HEK293 (cell line): ENCODE measurements at regions not wholly inside any gene's neighbourhood (a gene's known extent, or its start where the extent isn't known, plus 50 kb on each side); places are given as distances from the start of the nearest gene placed in this dataset.

Source experiments
- CTCF ChIA-PET: fragments of 350-600 bp; formaldehyde crosslinking; extraction: SDS; loops from one replicate; lab custom pipeline; 2021; ENCODE audit warnings: antibody characterized with exemption; lab: Yijun Ruan, JAX
- POLR2A ChIA-PET: fragments of 300-600 bp; formaldehyde crosslinking; extraction: SDS; loops from one replicate; lab custom pipeline; 2020; ENCODE audit warnings: antibody characterized with exemption, inconsistent platforms; lab: Yijun Ruan, JAX
- H3K27ac ChIP-seq: fragments of 200-500 bp; sonication (Bioruptor generic); 2 replicates; pipeline ENCODE4 v1.5.1; 2014; ENCODE audit warnings: low read depth, low read length, control low read depth, inconsistent platforms; ENCODE audit errors: extremely low read depth
- H3K36me3 ChIP-seq, 2 experiments: fragments of 200-500 bp in 1 of 2; sonication (Bioruptor generic) in 1 of 2; 1 replicate in 1 of 2; 2 replicates in 1 of 2; pipeline ENCODE4 v1.5.1; 2014 to 2017; ENCODE audit warnings: inconsistent platforms in 2 of 2, low read length in 2 of 2; ENCODE audit not compliant: control insufficient read depth in 2 of 2, insufficient read depth in 1 of 2
- H3K4me1 ChIP-seq: fragments of 200-500 bp; sonication (Bioruptor generic); 2 replicates; pipeline ENCODE4 v1.5.1; 2014; ENCODE audit warnings: mild to moderate bottlenecking, low read length, inconsistent platforms; ENCODE audit not compliant: control insufficient read depth, insufficient read depth
- H3K4me3 ChIP-seq: 2 replicates; pipeline ENCODE4 v1.5.1; 2011; ENCODE audit warnings: low read depth, mild to moderate bottlenecking, control low read depth, low read length, moderate library complexity
- H3K9me3 ChIP-seq: fragments of 200-500 bp; sonication (Bioruptor generic); 2 replicates; pipeline ENCODE4 v1.5.1; 2014; ENCODE audit warnings: low read depth, low read length, inconsistent platforms; ENCODE audit not compliant: control insufficient read depth, insufficient read depth
- BCL11A ChIP-seq: fragments of 450-650 bp; formaldehyde crosslinking; IDR thresholded peaks from 2 replicates; pipeline ENCODE4 v1.5.1; 2016; ENCODE audit warnings: low read depth, missing biosample characterization, missing genetic modification characterization
- GLIS1 ChIP-seq: fragments of 450-650 bp; formaldehyde crosslinking; IDR thresholded peaks from 2 replicates; pipeline ENCODE4 v1.5.1; 2016; ENCODE audit warnings: missing biosample characterization, missing genetic modification characterization
- KLF7 ChIP-seq: fragments of 450-650 bp; formaldehyde crosslinking; IDR thresholded peaks from 2 replicates; pipeline ENCODE4 v1.5.1; 2016; ENCODE audit warnings: missing biosample characterization, missing genetic modification characterization, borderline replicate concordance
- KLF8 ChIP-seq: fragments of 450-650 bp; formaldehyde crosslinking; IDR thresholded peaks from 2 replicates; pipeline ENCODE4 v1.5.1; 2016; ENCODE audit warnings: missing biosample characterization, missing genetic modification characterization
- MYNN ChIP-seq: fragments of 450-650 bp; formaldehyde crosslinking; IDR thresholded peaks from 2 replicates; pipeline ENCODE4 v1.5.1; 2016; ENCODE audit warnings: missing biosample characterization, missing genetic modification characterization, borderline replicate concordance
- SALL2 ChIP-seq: fragments of 450-650 bp; formaldehyde crosslinking; IDR thresholded peaks from 2 replicates; pipeline ENCODE4 v1.5.0; 2017; ENCODE audit warnings: missing biosample characterization, mild to moderate bottlenecking, missing genetic modification characterization, borderline replicate concordance
- SCRT1 ChIP-seq: fragments of 450-650 bp; formaldehyde crosslinking; IDR thresholded peaks from 2 replicates; pipeline ENCODE4 v1.5.1; 2016; ENCODE audit warnings: missing biosample characterization, missing genetic modification characterization, borderline replicate concordance
- ZBTB20 ChIP-seq: fragments of 450-650 bp; formaldehyde crosslinking; IDR thresholded peaks from 2 replicates; pipeline ENCODE4 v1.5.1; 2016; ENCODE audit warnings: missing biosample characterization, missing genetic modification characterization
- ZNF24 ChIP-seq: fragments of 450-650 bp; formaldehyde crosslinking; IDR thresholded peaks from 2 replicates; pipeline ENCODE4 v1.5.1; 2016; ENCODE audit warnings: missing biosample characterization, missing genetic modification characterization
- ZNF274 ChIP-seq, 2 experiments: fragments of 200-500 bp in 1 of 2; fragments of 450-650 bp in 1 of 2; sonication (Bioruptor generic) in 1 of 2; formaldehyde crosslinking in 1 of 2; IDR thresholded peaks; 2 replicates each; pipeline versions ENCODE4 v1.5.1 to v1.6.1; 2014 to 2016; ENCODE audit warnings: borderline replicate concordance in 1 of 2, inconsistent platforms in 1 of 2, low read length in 1 of 2, missing biosample characterization in 1 of 2, missing genetic modification characterization in 1 of 2
- ZNF324 ChIP-seq: fragments of 450-650 bp; formaldehyde crosslinking; IDR thresholded peaks from 2 replicates; pipeline ENCODE4 v1.5.1; 2016; ENCODE audit warnings: missing biosample characterization, missing genetic modification characterization
- ZNF423 ChIP-seq: fragments of 450-650 bp; formaldehyde crosslinking; IDR thresholded peaks from 2 replicates; pipeline ENCODE4 v1.5.1; 2016; ENCODE audit warnings: missing biosample characterization, missing genetic modification characterization
- ZNF548 ChIP-seq: fragments of 450-650 bp; formaldehyde crosslinking; IDR thresholded peaks from 2 replicates; pipeline ENCODE4 v1.5.1; 2016; ENCODE audit warnings: missing biosample characterization, missing genetic modification characterization
- ZNF600 ChIP-seq: fragments of 450-650 bp; formaldehyde crosslinking; IDR thresholded peaks from 2 replicates; pipeline ENCODE4 v1.5.1; 2016; ENCODE audit warnings: missing biosample characterization, missing genetic modification characterization
- ZNF654 ChIP-seq: fragments of 450-650 bp; formaldehyde crosslinking; IDR thresholded peaks from 2 replicates; pipeline ENCODE4 v1.5.1; 2016; ENCODE audit warnings: low read depth, missing biosample characterization, missing genetic modification characterization
- ZNF658 ChIP-seq: fragments of 450-650 bp; formaldehyde crosslinking; IDR thresholded peaks from 2 replicates; pipeline ENCODE4; 2016; ENCODE audit warnings: missing biosample characterization, missing genetic modification characterization
- ZNF776 ChIP-seq: fragments of 450-650 bp; formaldehyde crosslinking; IDR thresholded peaks from 2 replicates; pipeline ENCODE4 v1.5.0; 2017; ENCODE audit warnings: missing biosample characterization, missing genetic modification characterization, borderline replicate concordance
- ZNF785 ChIP-seq: fragments of 450-650 bp; formaldehyde crosslinking; IDR thresholded peaks from 2 replicates; pipeline ENCODE4 v1.5.1; 2016; ENCODE audit warnings: missing biosample characterization, missing genetic modification characterization
- TF ChIP-seq, protein P1 (sequence below): fragments of 450-650 bp; formaldehyde crosslinking; IDR thresholded peaks from 2 replicates; pipeline ENCODE4 v1.5.1; 2016; ENCODE audit warnings: missing biosample characterization, missing genetic modification characterization
- TF ChIP-seq, protein P2 (sequence below): fragments of 450-650 bp; formaldehyde crosslinking; IDR thresholded peaks from 2 replicates; pipeline ENCODE4 v1.5.1; 2016; ENCODE audit warnings: missing biosample characterization, missing genetic modification characterization

DNA sequence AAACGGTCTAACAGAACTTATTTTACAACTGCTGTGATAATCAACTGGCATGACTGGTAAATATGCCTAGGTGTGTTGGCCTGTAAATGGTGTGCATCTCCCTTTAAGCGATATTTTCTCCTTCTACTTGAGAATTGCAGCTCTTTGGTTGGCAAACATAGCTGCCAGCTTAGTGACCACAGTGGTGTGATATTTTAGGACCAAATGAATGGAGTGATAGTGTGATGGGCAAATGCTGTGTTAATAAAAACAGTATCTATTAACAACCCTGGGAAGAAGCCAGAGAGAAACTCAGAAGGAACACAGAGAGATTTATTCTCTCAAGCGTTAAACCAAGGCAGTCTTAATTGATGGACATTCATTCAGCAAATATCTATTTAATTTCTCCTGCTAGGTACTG lies 278.4 kb downstream of the AACS start:
- Histone ChIP-seq H3K4me1 (no peaks in the 10 kb centered on the region), H3K9me3 (no peaks in the 10 kb centered on the region), H3K36me3 (no peaks in the 10 kb centered on the region), H3K4me3 (no peak overlapping the region), H3K27ac (no peak overlapping the region)
- ChIA-PET POLR2A (no interaction called here), CTCF (interaction anchor here (1.1 kb wide), 1 partner anchor 10 kb away, joined by 4 read pairs; no protein-coding TSS in a partner anchor)
- TF ChIP-seq BCL11A (tag by site-specific recombination) (no peak), ZNF24 (tag by site-specific recombination) (no peak), ZBTB20 (tag by site-specific recombination) (no peak), KLF7 (tag by site-specific recombination) (no peak), KLF8 (tag by site-specific recombination) (no peak), SCRT1 (tag by site-specific recombination) (no peak)
- TF ChIP-seq, protein P1, sequence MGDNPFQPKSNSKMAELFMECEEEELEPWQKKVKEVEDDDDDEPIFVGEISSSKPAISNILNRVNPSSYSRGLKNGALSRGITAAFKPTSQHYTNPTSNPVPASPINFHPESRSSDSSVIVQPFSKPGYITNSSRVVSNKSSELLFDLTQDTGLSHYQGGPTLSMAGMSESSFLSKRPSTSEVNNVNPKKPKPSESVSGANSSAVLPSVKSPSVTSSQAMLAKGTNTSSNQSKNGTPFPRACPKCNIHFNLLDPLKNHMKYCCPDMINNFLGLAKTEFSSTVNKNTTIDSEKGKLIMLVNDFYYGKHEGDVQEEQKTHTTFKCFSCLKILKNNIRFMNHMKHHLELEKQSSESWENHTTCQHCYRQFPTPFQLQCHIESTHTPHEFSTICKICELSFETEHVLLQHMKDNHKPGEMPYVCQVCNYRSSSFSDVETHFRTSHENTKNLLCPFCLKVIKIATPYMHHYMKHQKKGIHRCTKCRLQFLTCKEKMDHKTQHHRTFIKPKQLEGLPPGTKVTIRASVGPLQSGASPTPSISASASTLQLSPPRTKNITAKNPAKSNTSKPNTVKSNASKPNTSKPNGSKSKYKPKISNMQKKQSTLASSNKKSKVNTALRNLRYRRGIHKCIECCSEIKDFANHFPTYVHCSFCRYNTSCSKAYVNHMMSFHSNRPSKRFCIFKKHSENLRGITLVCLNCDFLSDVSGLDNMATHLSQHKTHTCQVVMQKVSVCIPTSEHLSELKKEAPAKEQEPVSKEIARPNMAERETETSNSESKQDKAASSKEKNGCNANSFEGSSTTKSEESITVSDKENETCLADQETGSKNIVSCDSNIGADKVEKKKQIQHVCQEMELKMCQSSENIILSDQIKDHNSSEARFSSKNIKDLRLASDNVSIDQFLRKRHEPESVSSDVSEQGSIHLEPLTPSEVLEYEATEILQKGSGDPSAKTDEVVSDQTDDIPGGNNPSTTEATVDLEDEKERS (tag by site-specific recombination) = no peak

DNA sequence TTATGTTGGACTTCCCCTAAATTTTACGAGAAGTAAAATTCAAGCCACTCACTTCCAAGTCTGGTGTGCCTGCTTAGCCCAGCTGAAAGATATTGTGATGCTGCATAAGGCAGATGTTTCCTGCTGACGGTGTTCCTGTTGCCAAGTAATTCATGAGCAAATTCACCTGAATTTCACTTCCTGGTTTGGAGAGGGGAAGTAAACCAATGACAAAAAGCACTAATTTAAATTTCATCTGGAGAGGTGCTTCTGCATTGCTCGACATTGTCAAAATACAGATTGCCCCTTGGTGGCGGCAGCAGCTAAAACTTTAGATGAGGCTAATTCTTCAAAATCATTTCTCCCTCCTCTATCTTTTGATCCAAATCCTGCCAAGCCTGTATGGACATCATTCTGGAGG lies 281.1 kb downstream of the AACS start:
- no peak overlapping the region for H3K27ac ChIP-seq
- no peak overlapping the region for H3K4me3 ChIP-seq
- H3K4me1 ChIP-seq = no peaks in the 10 kb centered on the region
- no peaks in the 10 kb centered on the region for H3K36me3 ChIP-seq
- ChIA-PET POLR2A (no interaction called here), CTCF (interaction anchor here (1.9 kb wide), 1 partner anchor 15 kb away, joined by 7 read pairs; no protein-coding TSS in a partner anchor)
- no peak for TF ChIP-seq SALL2
- TF ChIP-seq ZNF274 (IDR thresholded peaks at IDR 0.05; ENCODE audit: low read length) = no peak
- TF ChIP-seq ZNF274 (tag by site-specific recombination; IDR thresholded peaks at IDR 0.05; ENCODE audit: borderline replicate concordance) = no peak
- no peak for TF ChIP-seq ZNF658 (tag by site-specific recombination)
- TF ChIP-seq MYNN = no peak
- no peak for TF ChIP-seq ZNF324 (tag by site-specific recombination)
- H3K9me3 ChIP-seq = no peaks in the 10 kb centered on the region

DNA sequence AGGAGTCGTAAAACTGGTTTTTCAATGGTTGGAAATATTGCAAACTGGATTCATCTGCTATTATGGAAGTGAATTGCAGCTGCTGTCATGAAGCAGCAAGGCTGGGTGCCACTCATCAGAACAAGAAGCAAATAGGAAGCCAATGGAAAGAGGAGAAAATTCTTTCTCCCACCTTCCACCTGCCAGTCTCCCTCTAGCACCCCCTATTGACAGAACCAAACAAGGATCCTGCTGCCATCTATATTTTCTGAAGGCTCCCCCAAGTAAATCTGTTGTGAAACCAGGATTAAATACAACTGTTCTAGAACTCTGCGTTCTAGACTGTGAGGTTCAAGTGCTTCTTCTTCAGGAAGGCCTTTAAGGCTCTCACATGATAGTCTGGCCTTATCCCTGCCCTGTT lies 286.6 kb downstream of the AACS start:
- Histone ChIP-seq H3K4me3 (no peak overlapping the region), H3K36me3 (no peaks in the 10 kb centered on the region), H3K27ac (no peak overlapping the region), H3K4me1 (no peaks in the 10 kb centered on the region), H3K9me3 (no peaks in the 10 kb centered on the region; the same call in 1 of the 2 replicates)
- TF ChIP-seq ZNF423 (tag by site-specific recombination) (no peak), GLIS1 (no peak), ZNF548 (tag by site-specific recombination) (no peak), ZNF654 (no peak), ZNF785 (no peak), ZNF776 (tag by site-specific recombination) (no peak), ZNF600 (tag by site-specific recombination) (no peak)
- TF ChIP-seq, protein P2, sequence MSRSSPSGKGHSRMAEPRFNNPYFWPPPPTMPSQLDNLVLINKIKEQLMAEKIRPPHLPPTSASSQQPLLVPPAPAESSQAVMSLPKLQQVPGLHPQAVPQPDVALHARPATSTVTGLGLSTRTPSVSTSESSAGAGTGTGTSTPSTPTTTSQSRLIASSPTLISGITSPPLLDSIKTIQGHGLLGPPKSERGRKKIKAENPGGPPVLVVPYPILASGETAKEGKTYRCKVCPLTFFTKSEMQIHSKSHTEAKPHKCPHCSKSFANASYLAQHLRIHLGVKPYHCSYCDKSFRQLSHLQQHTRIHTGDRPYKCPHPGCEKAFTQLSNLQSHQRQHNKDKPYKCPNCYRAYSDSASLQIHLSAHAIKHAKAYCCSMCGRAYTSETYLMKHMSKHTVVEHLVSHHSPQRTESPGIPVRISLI (tag by site-specific recombination) = no peak
- ChIA-PET POLR2A (no interaction called here), CTCF (interaction anchor here (0.6 kb wide), 1 partner anchor 1663 kb away, joined by 3 read pairs; no protein-coding TSS in a partner anchor)
